ENCODE measurements at regions not wholly inside any gene's neighbourhood (a gene's known extent, or its start where the extent isn't known, plus 50 kb on each side); places are given as distances from the start of the nearest gene placed in this dataset.
"Not testable (repeated sequence)": the region's sequence is repeated elsewhere in the genome, so short reads cannot be mapped to it uniquely, and the experiment has no call there.

DNA sequence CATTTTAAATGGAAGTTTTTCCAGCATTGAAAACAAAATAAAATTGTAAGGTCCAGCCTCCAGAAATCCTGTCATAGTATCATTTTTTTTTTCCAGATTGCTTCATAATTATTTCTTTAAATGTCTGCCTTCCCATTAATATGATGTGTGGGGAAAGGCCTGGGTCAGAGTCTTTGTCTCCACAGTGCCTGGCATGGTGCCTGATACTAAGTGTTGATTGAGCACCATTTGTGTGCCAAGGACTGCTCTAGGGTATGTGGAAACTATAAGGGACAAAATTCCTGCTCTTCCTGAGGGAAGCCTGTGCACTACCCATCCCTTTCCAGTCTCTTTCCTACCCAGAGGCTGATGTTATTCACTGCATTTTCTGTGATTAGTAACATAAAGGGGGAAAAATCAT lies 53.1 kb upstream of the BEND4 start:
- DNase-seq, result no peak

DNA sequence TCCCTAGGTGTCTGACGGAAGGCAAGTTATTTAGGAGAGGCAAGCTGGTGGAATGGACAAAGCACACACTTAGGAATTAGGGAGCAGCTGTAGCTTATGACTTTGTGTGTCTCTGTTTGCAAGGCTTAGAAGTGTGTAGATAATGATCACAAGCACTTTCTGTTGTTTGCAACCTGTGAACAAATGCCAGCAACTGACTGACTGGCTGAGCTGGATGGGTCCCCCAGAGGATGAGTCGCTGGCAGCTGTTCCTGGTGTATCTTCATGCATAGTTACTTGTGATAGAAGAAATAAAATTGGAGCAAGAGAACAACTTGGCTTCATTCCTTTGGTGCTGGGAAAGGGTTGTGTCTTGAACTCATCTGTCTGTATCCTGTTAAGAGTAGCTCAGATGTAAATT lies 64.2 kb upstream of the BEND4 start:
- no peak for DNase-seq

GRCh38 chr4:42225286-42225685 lies 72.8 kb upstream of the BEND4 start:
- DNase-seq, result no peak

GRCh38 chr4:42234817-42235216 lies 82.4 kb upstream of the BEND4 start:
- DNase-seq, result no peak

GRCh38 chr4:42235304-42236021 lies 83.0 kb upstream of the BEND4 start:
- no peak for DNase-seq

GRCh38 chr4:42237010-42237409 lies 84.6 kb upstream of the BEND4 start:
- no peak for DNase-seq

DNA sequence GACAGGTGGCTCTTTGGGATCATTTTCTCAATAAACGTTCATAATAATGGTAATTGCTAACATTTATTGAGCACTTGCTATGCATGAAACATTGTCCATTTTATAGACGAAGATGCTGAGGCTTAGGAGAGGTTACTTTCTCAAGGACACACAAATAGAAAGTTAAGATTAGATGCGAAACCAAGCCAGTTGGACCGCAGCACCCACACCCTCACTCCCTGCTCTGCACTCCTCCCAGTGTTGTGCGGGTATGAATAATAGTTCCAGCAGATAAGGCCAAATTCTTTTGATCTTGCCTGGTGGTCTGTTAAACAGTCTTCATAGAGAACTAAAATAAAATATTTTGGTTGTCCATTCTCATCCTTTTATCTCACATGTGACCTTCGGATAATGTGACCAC lies 85.0 kb upstream of the BEND4 start:
- no peak for DNase-seq

DNA sequence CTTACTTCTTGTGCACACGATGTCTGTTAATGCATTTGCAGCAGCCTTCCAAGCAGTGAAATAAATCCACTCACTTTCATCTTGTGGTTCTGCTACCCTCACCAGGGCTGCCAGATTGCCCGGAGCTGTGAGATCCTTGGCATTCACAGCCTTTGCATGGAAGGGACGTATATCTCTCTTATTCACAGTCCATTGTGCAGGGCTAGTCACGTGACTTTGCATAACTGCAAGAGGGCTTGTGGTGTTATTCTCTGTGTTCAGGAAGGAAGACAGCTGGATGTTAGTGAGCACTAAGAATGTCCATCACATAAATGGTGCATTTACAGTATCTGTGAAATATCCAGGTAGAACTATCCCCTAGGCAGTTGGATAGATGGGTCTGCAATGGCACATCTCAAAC lies 96.5 kb upstream of the BEND4 start:
- no peak for DNase-seq

DNA sequence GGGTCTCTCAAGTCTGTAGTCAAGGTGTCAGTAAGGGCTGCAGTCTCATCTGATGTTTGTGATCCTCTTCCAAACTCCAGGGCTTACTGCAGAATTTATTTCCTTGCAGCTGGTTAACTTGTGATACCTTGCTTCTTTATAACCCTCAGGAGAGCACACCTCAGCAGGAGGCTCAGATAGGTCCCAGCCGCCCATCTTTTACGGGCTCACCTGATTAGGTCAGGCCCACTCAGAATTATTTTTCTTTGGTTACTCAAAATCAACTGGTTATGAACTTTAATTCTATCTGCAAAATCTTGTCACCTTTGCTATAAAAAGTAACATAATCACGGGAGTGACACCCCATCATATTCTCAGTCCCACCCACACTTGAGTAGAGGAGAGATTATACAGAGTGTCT lies 99.9 kb upstream of the BEND4 start:
- no peak for DNase-seq

GRCh38 chr4:42257645-42258044 lies 105.2 kb upstream of the BEND4 start:
- not testable (repeated sequence) for DNase-seq

GRCh38 chr4:42262701-42263490 lies 110.4 kb upstream of the BEND4 start:
- no peak for DNase-seq

GRCh38 chr4:42265782-42266602 lies 113.5 kb upstream of the BEND4 start:
- no peak for DNase-seq

GRCh38 chr4:42267724-42268123 lies 115.3 kb upstream of the BEND4 start:
- no peak for DNase-seq

DNA sequence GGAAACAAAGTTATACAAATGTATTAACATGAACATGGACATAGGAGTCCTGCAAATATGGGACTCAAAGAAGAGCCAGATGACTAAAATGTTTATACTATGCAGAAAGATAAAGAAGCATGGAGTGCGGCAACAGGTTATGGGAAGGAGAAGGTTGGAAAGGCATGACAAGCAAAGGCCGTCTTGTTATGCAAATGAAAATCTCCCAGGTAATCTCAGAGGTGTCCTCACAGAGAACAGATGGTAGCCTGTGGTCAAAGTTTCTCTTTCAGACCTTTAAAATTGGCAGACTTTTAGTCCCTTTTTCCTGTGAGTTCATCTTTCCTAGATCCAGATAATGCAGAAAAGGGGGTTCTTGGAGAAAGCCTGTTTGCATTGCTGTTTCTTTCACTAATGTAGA lies 116.4 kb upstream of the BEND4 start:
- no peak for DNase-seq

DNA sequence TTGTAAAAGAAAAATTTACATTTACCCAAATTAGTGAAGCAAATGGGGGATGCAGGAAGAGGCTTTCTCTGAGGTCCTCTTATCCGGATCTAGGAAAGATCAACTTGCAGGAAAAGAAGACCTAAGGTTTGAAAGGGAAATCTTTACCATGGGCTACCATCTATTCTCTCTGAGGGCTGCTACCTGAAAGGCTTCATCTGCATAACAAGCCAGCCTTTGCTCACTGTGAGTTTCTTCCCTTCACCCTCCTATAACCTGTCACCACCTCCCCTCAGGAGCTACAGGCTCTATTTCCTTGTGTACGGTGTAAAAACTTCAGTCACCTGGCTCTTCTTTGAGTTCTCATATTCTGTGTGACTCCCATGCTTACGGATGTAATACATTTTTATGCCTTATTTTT lies 118.6 kb upstream of the BEND4 start:
- DNase-seq, result no peak

DNA sequence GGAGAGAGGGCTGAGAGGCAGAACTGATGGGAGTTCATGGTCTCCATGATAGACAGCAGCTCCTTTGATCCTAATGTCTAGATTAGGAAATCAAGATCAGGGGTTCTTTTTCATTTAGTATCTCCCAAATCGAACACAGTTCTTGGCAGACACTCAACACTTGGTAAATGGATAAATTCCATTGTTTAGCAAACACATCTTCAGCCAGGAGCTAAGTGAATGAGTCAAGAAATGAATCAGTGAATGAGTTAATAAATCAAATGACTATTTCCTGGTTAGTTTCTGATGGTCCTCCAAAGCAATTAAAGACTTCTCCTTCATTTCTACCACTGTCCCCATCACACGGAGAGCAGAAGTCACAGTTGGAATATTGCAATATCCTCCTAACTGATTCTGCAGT lies 120.0 kb upstream of the SHISA3 start:
- no peak for DNase-seq

DNA sequence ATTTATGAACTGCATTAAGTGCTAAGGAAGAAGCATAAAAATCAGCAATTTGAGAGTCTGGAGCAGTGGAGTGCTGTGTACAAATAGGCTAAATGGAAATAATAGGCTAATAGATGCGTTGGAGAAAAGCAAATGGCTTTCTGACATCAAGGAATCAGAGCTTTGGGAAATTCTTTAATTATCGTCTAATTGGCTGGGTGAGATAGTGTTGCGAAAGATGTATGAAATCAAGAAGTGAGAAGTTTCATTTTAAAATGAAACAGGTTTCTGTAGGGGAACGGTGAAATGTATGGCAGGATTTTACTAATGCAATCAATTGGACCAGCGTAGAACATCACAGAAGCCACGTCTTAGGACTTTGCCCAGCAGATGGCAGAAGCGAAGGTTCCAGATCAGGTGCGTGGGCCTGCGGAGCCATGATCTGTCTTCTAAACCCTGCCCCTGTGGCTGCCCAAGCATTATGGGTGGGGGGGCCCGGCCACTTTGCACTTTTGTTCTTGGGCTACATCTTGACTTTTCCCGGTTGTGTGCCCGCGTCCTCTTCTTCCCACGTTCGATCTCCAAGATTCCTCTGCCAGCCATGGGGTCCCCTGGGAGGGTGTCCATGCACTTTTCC lies 118.5 kb upstream of the SHISA3 start:
- no peak for DNase-seq

GRCh38 chr4:42280327-42281095 lies 116.8 kb upstream of the SHISA3 start:
- no peak for DNase-seq

DNA sequence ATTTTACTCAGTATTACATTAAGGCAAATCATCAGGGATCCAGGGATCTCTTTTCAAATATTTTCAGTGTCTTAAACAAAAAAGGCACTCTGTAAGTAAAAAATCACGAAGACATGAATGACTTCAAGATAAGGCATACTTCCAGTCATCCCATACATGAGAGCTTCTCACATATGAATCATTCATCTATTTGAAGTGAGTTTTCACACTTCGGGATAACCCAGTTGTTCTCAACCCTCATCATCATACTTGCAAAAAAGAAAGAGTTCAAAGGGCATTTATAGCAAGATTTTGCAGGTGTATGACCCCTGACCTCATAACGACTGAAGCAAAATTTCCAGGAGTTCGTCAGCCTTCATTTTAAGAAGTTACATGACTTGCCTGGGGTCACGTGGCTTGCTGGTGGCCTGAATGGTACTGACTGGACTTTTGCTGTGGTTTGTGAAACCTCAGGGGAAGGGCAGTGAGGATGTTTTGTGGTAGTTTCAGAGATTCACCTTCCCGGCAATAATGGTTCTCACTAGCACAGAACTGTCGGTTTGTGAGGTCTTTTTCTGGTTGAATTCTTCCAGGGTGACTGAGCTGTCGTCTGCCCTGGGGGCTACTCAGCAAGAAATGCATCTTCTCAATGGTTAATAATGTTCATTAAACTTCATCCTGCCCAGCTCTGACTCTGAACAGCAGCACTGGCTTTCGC lies 115.8 kb upstream of the SHISA3 start:
- no peak for DNase-seq

DNA sequence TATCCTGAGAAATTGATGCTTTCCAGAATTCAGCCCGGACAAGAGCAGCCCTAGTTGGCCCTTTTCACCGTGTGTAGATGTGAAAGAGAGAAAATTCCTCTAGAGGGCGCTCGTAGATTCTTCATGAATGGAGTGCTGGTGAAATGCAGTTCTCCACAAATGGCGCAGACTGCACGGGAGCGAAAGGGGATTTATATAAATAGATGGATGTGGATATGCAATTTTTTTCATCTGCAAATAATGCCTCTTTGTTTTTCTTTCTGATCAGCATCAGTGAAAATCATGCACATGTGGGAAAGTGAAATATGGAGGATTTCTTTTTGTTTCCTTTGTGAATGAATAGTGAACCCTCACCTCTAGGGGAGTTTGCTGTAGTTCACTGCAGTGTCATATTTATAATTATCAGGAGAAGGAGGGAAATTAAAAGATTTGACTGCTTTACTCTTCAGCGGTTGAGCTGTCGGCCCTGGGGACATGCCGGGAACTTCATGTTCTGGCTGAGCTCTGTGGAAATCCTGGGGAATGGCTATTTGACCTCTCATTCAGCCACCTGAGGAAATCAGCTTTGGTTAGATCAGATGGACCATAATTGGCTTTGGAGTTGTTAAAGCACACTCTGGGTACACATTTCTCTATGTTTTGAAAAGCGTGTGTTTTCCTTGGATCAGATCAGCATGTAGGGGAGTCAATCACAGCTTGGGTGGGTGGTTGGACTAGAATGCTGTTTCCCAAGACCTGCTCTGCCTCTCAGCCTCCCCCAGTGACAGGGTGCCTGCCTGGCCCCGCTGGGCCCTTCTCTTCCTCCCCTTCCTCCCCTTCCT lies 115.0 kb upstream of the SHISA3 start:
- DNase-seq, result peak; percentile 92

Measured in renal pelvis (tissue), 1 donor.